ENCODE measurements at regions not wholly inside any gene's neighbourhood (a gene's known extent, or its start where the extent isn't known, plus 50 kb on each side); places are given as distances from the start of the nearest gene placed in this dataset.

- no peak for DNase-seq
These were observed 754.5 kb upstream of the FAM98A start for GRCh38 chr2:34353509-34354113.

GRCh38 chr2:34349527-34349926, 750.4 kb upstream of the FAM98A start:
- DNase-seq = no peak

GRCh38 chr2:34345030-34345429, 745.9 kb upstream of the FAM98A start:
- no peak for DNase-seq

GRCh38 chr2:34340307-34340706, 741.2 kb upstream of the FAM98A start:
- no peak for DNase-seq

- DNase-seq = no peak
These were observed 738.6 kb upstream of the FAM98A start for GRCh38 chr2:34337735-34338134.

- DNase-seq = no peak
These were observed 733.7 kb upstream of the FAM98A start for GRCh38 chr2:34332813-34333212.

GRCh38 chr2:34320056-34320455, 721.0 kb upstream of the FAM98A start:
- DNase-seq = no peak

- no peak for DNase-seq
These were observed 718.7 kb upstream of the FAM98A start for GRCh38 chr2:34317797-34318196.

GRCh38 chr2:34316788-34317187, 717.7 kb upstream of the FAM98A start:
- DNase-seq = no peak

- no peak for DNase-seq
These were observed 712.7 kb upstream of the FAM98A start for GRCh38 chr2:34311816-34312215.

GRCh38 chr2:34308140-34308539, 709.0 kb upstream of the FAM98A start:
- DNase-seq = no peak

- no peak for DNase-seq
These were observed 708.5 kb upstream of the FAM98A start for GRCh38 chr2:34307636-34308035.

- DNase-seq = no peak
These were observed 707.6 kb upstream of the FAM98A start for GRCh38 chr2:34306745-34307144.

- no peak for DNase-seq
These were observed 706.5 kb upstream of the FAM98A start for GRCh38 chr2:34305587-34305986.

GRCh38 chr2:34294961-34295360, 695.9 kb upstream of the FAM98A start:
- DNase-seq = no peak

GRCh38 chr2:34291076-34291475, 692.0 kb upstream of the FAM98A start:
- no peak for DNase-seq

GRCh38 chr2:34288016-34288415, 688.9 kb upstream of the FAM98A start:
- DNase-seq = no peak

- DNase-seq = no peak
These were observed 681.5 kb upstream of the FAM98A start for GRCh38 chr2:34280606-34281005.

- DNase-seq = no peak
These were observed 668.0 kb upstream of the FAM98A start for GRCh38 chr2:34266908-34267697.

GRCh38 chr2:34261701-34262100, 662.6 kb upstream of the FAM98A start:
- DNase-seq = no peak

- DNase-seq = no peak
These were observed 655.3 kb upstream of the FAM98A start for GRCh38 chr2:34254272-34254878.

GRCh38 chr2:34252111-34252510, 653.0 kb upstream of the FAM98A start:
- no peak for DNase-seq

GRCh38 chr2:34251578-34251977, 652.5 kb upstream of the FAM98A start:
- no peak for DNase-seq

GRCh38 chr2:34244195-34244594, 645.1 kb upstream of the FAM98A start:
- no peak for DNase-seq
